Right renal pelvis (tissue), 4 donors: ENCODE measurements at regions not wholly inside any gene's neighbourhood (a gene's known extent, or its start where the extent isn't known, plus 50 kb on each side); places are given as distances from the start of the nearest gene placed in this dataset.
"Not testable (repeated sequence)": the region's sequence is repeated elsewhere in the genome, so short reads cannot be mapped to it uniquely, and the experiment has no call there.

Source experiments
- DNase-seq, 4 donors: peaks; one replicate each; pipeline ENCODE4 v3.0.0-alpha.2; 2013; ENCODE audit warnings: low read depth in 4 of 4, low spot score in 3 of 4, missing footprints in 1 of 4

GRCh38 chr12:131555197-131555846 lies 155.6 kb upstream of the SFSWAP start:
- no peak for DNase-seq

GRCh38 chr12:131555866-131556265 lies 155.0 kb upstream of the SFSWAP start:
- no peak for DNase-seq

DNA sequence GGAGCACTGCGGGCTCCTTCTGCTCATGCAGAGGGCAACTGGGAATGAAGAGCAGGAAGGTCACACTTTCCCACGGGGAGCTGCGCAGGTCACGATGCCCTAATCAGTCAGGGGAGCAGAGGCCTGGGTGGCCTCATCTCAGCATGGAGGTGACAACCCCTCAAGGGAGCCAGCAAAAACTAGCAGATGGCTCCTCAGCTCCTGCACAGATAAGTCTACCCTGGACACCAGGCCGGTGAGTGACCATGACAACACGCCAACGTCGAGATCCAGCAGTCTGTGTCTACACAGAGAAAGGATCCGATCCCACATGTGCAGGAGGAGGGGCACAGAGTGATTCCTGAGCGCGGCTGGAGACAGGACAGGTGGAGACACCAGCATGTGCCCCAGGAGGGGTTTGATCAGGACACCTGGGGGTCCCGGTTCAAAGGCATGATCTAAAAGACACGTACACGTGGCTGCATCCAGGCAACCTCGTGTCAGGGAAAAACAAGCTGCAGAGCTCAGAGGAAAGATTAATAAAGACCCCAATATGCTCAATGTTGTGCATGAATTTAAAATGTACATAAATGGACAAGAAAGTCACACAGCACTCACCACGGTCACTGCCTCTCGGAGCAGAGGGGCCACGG lies 153.7 kb upstream of the SFSWAP start:
- DNase-seq = no peak

- DNase-seq = no peak
Observed at GRCh38 chr12:131559517-131560516, 151.1 kb upstream of the SFSWAP start.

DNA sequence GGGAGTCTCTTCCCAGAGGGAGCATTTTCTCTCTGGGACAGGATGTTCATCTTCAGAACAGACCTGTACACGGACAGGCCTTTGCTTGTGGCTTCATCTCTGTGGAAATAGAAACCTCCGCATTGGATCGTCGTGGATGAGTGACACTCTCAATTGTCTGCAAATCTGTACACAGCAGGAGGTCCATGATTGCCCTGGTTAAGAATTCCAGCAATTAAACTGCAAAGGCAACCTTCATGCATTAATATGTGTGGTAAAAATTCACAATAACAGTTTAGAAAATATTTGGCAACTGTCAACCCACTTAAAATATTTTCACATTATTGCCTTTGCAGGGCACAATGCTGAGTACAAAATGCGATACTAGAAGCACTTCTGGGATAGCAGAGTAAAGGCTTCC lies 149.8 kb upstream of the SFSWAP start:
- DNase-seq = no peak

- DNase-seq = no peak
Observed at GRCh38 chr12:131561891-131562684, 148.8 kb upstream of the SFSWAP start.

- DNase-seq = not testable (repeated sequence)
Observed at GRCh38 chr12:131564138-131564727, 146.7 kb upstream of the SFSWAP start.

- peak in 1 of 4 donors; percentile 7 for DNase-seq
Observed at GRCh38 chr12:131564845-131565244, 146.0 kb upstream of the SFSWAP start.

GRCh38 chr12:131565267-131566015 lies 145.4 kb upstream of the SFSWAP start:
- DNase-seq = no peak

GRCh38 chr12:131568336-131568735 lies 142.6 kb upstream of the SFSWAP start:
- no peak for DNase-seq

- DNase-seq = no peak
Observed at GRCh38 chr12:131570596-131570995, 140.3 kb upstream of the SFSWAP start.

GRCh38 chr12:131571827-131572226 lies 139.1 kb upstream of the SFSWAP start:
- DNase-seq = no peak

DNA sequence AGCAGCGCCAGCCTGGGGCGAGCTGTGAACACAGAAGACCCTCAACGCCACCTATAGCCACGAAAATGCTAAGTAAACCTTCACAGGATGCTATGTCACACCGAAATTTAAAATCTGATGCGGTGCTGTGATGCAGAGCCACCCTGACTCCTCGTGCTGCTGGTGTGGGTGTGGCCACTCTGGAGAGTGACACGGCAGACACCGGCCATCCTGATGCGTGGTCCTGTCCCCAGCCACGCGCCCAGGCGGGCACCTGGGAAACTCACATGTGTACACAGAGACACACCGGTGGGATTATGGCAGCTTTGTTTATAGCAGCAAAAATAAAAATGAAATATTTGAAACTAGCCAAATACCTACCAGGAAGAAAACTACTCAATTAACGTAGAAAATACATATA lies 138.3 kb upstream of the SFSWAP start:
- DNase-seq = no peak

GRCh38 chr12:131573631-131574394 lies 137.1 kb upstream of the SFSWAP start:
- DNase-seq = no peak

DNA sequence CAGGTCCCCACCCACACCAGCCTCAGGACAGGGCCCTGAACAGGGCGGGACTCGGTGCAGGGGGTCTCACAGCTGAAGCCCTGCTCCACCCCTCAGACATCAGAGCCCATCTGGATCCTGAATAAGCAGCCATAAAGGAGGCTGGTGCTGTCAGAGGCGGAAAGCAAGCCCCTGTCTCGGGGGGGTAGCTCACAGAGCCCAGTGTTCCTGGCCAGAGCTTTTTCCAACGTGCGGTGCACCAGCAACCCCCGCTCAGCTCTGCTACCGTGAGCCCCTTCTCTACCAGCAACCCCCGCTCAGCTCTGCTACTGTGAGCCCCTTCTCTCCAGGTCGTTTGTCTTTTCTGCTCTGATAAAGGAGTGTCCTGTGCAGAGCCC lies 136.5 kb upstream of the SFSWAP start:
- DNase-seq = no peak

- DNase-seq = no peak
Observed at GRCh38 chr12:131575371-131575770, 135.5 kb upstream of the SFSWAP start.

GRCh38 chr12:131576734-131577133 lies 134.2 kb upstream of the SFSWAP start:
- peak in 1 of 4 donors; percentile 20 for DNase-seq

- DNase-seq = no peak
Observed at GRCh38 chr12:131577766-131578165, 133.1 kb upstream of the SFSWAP start.
